Trophoblast cell (in vitro differentiated cells and primary cell): ENCODE measurements at regions not wholly inside any gene's neighbourhood (a gene's known extent, or its start where the extent isn't known, plus 50 kb on each side); places are given as distances from the start of the nearest gene placed in this dataset.

Experiments used
- DNase-seq, 2 donors: peaks; one replicate each; pipeline ENCODE4 v3.0.0-alpha.2; 2016
- H2AFZ ChIP-seq: 2 replicates; pipeline ENCODE4 v1.6.1; 2013; ENCODE audit warnings: low read length, moderate library complexity, mild to moderate bottlenecking; ENCODE audit not compliant: insufficient read depth, poor library complexity
- H2AK5ac ChIP-seq: 2 replicates; pipeline ENCODE4 v1.6.1; 2013; ENCODE audit warnings: mild to moderate bottlenecking, low read length
- H2BK120ac ChIP-seq: 2 replicates; pipeline ENCODE4 v1.6.1; 2013; ENCODE audit warnings: low read length, mild to moderate bottlenecking, moderate library complexity; ENCODE audit not compliant: insufficient read depth, poor library complexity
- H2BK12ac ChIP-seq: 2 replicates; pipeline ENCODE4 v1.6.1; 2013; ENCODE audit warnings: mild to moderate bottlenecking, low read length, moderate library complexity
- H2BK5ac ChIP-seq: 2 replicates; pipeline ENCODE4 v1.6.1; 2013; ENCODE audit warnings: low read length, low read depth, moderate library complexity, mild to moderate bottlenecking; ENCODE audit not compliant: poor library complexity
- H3K14ac ChIP-seq: 2 replicates; pipeline ENCODE4 v1.6.1; 2013; ENCODE audit warnings: mild to moderate bottlenecking, low read length
- H3K18ac ChIP-seq: 2 replicates; pipeline ENCODE4 v1.6.1; 2013; ENCODE audit warnings: mild to moderate bottlenecking, low read length
- H3K23ac ChIP-seq: 2 replicates; pipeline ENCODE4 v1.6.1; 2013; ENCODE audit warnings: low read length
- H3K27ac ChIP-seq: 2 replicates; pipeline ENCODE4 v1.5.1; 2013; ENCODE audit warnings: low read depth, mild to moderate bottlenecking, inconsistent platforms, low read length, moderate library complexity
- H3K27me3 ChIP-seq: 2 replicates; pipeline ENCODE4 v1.6.1; 2013; ENCODE audit warnings: inconsistent platforms, mild to moderate bottlenecking, low read length, moderate library complexity; ENCODE audit not compliant: insufficient read depth
- H3K36me3 ChIP-seq, 2 experiments: 1 replicate in 1 of 2; 2 replicates in 1 of 2; pipeline ENCODE4 v1.6.1; 2013; ENCODE audit warnings: low read length in 2 of 2, mild to moderate bottlenecking in 2 of 2, moderate library complexity in 1 of 2; ENCODE audit not compliant: insufficient read depth in 2 of 2, control insufficient read depth in 1 of 2
- H3K4ac ChIP-seq: 2 replicates; pipeline ENCODE4 v1.6.1; 2013; ENCODE audit warnings: low read depth, mild to moderate bottlenecking, low read length, moderate library complexity
- H3K4me1 ChIP-seq, 2 experiments: 1 replicate in 1 of 2; 2 replicates in 1 of 2; pipeline ENCODE4 v1.6.1; 2013; ENCODE audit warnings: low read length in 2 of 2, mild to moderate bottlenecking in 2 of 2, moderate library complexity in 1 of 2; ENCODE audit not compliant: insufficient read depth in 2 of 2, control insufficient read depth in 1 of 2
- H3K4me2 ChIP-seq: 2 replicates; pipeline ENCODE4 v1.6.1; 2013; ENCODE audit warnings: inconsistent platforms, mild to moderate bottlenecking, low read length, moderate library complexity
- H3K4me3 ChIP-seq: 2 replicates; pipeline ENCODE4 v1.5.1; 2013; ENCODE audit warnings: mild to moderate bottlenecking, low read depth, low read length, inconsistent platforms
- H3K79me1 ChIP-seq: one replicate; pipeline ENCODE4 v1.6.1; 2013; ENCODE audit warnings: low read length
- H3K79me2 ChIP-seq: 2 replicates; pipeline ENCODE4 v1.6.1; 2013; ENCODE audit warnings: low read length, mild to moderate bottlenecking; ENCODE audit not compliant: control insufficient read depth, insufficient read depth, poor library complexity
- H3K9ac ChIP-seq: 2 replicates; pipeline ENCODE4 v1.6.1; 2013; ENCODE audit warnings: mild to moderate bottlenecking, low read length
- H3K9me3 ChIP-seq: 2 replicates; pipeline ENCODE4 v1.6.1; 2013; ENCODE audit warnings: low read depth, mild to moderate bottlenecking, control low read depth, inconsistent platforms, low read length; ENCODE audit not compliant: insufficient read depth
- H4K12ac ChIP-seq: 2 replicates; pipeline ENCODE4 v1.6.1; 2013; ENCODE audit warnings: low read depth, mild to moderate bottlenecking, low read length, moderate library complexity
- H4K8ac ChIP-seq: 2 replicates; pipeline ENCODE4 v1.6.1; 2013; ENCODE audit warnings: low read depth, mild to moderate bottlenecking, low read length, moderate library complexity
- H4K91ac ChIP-seq: one replicate; pipeline ENCODE4 v1.6.1; 2013; ENCODE audit warnings: low read depth, mild to moderate bottlenecking, low read length, moderate library complexity
- WGBS: extraction: QIAGEN DNeasy Blood & Tissue Kit; methylation state at CpG from one replicate; pipeline ENCODE4 v1.1.7; 2013; ENCODE audit warnings: missing lambda C conversion rate; ENCODE audit not compliant: insufficient read length, insufficient coverage; ENCODE audit errors: extremely low coverage; 5-methylcytosine and 5-hydroxymethylcytosine counted together

GRCh38 chr5:25005431-25005830 lies 360.7 kb upstream of the CDH10 start:
- Histone ChIP-seq H4K91ac (no peak overlapping the region), H2AK5ac (no peak overlapping the region), H3K36me3 (no peaks in the 10 kb centered on the region), H4K12ac (no peak overlapping the region), H3K23ac (no peak overlapping the region), H3K79me1 (no peaks in the 10 kb centered on the region), H3K4me2 (no peak overlapping the region), H4K8ac (no peak overlapping the region), H3K4me1 (no peaks in the 10 kb centered on the region), H3K18ac (no peak overlapping the region), H2AFZ (no peak overlapping the region), H3K9me3 (no peaks in the 10 kb centered on the region), H2BK5ac (no peak overlapping the region), H3K9ac (no peak overlapping the region), H3K4me3 (no peak overlapping the region), H3K27me3 (no peaks in the 10 kb centered on the region), H2BK120ac (no peak overlapping the region), H3K27ac (no peak overlapping the region), H3K79me2 (no peaks in the 10 kb centered on the region), H3K4ac (no peak overlapping the region), H3K14ac (no peak overlapping the region), H2BK12ac (no peak overlapping the region)
- DNase-seq: no peak
- no CpG with 5 or more reads among the region's 3 CpGs for WGBS

GRCh38 chr5:25002371-25002770 lies 357.6 kb upstream of the CDH10 start:
- H4K91ac ChIP-seq: no peak overlapping the region
- H4K12ac ChIP-seq: no peak overlapping the region
- H3K18ac ChIP-seq: no peak overlapping the region
- H3K27me3 ChIP-seq: no peaks in the 10 kb centered on the region
- no peak overlapping the region for H4K8ac ChIP-seq
- no peak overlapping the region for H3K4me3 ChIP-seq
- H3K4ac ChIP-seq: no peak overlapping the region
- no peaks in the 10 kb centered on the region for H3K36me3 ChIP-seq
- H3K4me2 ChIP-seq: no peak overlapping the region
- H3K23ac ChIP-seq: no peak overlapping the region
- H2BK120ac ChIP-seq: no peak overlapping the region
- H3K79me2 ChIP-seq: no peaks in the 10 kb centered on the region
- H3K79me1 ChIP-seq: no peaks in the 10 kb centered on the region
- H3K14ac ChIP-seq: no peak overlapping the region
- H2BK12ac ChIP-seq: no peak overlapping the region
- no peaks in the 10 kb centered on the region for H3K9me3 ChIP-seq
- H2BK5ac ChIP-seq: no peak overlapping the region
- no peak for DNase-seq
- H3K4me1 ChIP-seq: no peaks in the 10 kb centered on the region
- H3K27ac ChIP-seq: no peak overlapping the region
- H3K9ac ChIP-seq: no peak overlapping the region
- no CpG with 5 or more reads among the region's 1 CpG for WGBS
- H2AK5ac ChIP-seq: no peak overlapping the region
- H2AFZ ChIP-seq: no peak overlapping the region

- H2AK5ac ChIP-seq: no peak overlapping the region
- no peaks in the 10 kb centered on the region for H3K79me2 ChIP-seq
- no peak overlapping the region for H2AFZ ChIP-seq
- no peaks in the 10 kb centered on the region for H3K36me3 ChIP-seq
- H3K4ac ChIP-seq: no peak overlapping the region
- H3K27me3 ChIP-seq: no peaks in the 10 kb centered on the region
- no peak overlapping the region for H3K9ac ChIP-seq
- H3K4me2 ChIP-seq: no peak overlapping the region
- no peaks in the 10 kb centered on the region for H3K79me1 ChIP-seq
- no peaks in the 10 kb centered on the region for H3K9me3 ChIP-seq
- no peak overlapping the region for H2BK12ac ChIP-seq
- no peaks in the 10 kb centered on the region for H3K4me1 ChIP-seq
- H4K91ac ChIP-seq: no peak overlapping the region
- H2BK120ac ChIP-seq: no peak overlapping the region
- H3K27ac ChIP-seq: no peak overlapping the region
- no peak overlapping the region for H3K18ac ChIP-seq
- H2BK5ac ChIP-seq: no peak overlapping the region
- H3K4me3 ChIP-seq: no peak overlapping the region
- no peak overlapping the region for H3K14ac ChIP-seq
- DNase-seq: no peak
- WGBS: no CpG with 5 or more reads among the region's 2 CpGs
- H4K8ac ChIP-seq: no peak overlapping the region
- H4K12ac ChIP-seq: no peak overlapping the region
- H3K23ac ChIP-seq: no peak overlapping the region
Measured at GRCh38 chr5:24999732-25000131, 355.0 kb upstream of the CDH10 start.

GRCh38 chr5:24998641-24999040 lies 353.9 kb upstream of the CDH10 start:
- Histone ChIP-seq H3K4ac (no peak overlapping the region), H3K79me1 (no peaks in the 10 kb centered on the region), H3K23ac (no peak overlapping the region), H2AK5ac (no peak overlapping the region), H3K4me2 (no peak overlapping the region), H3K4me3 (no peak overlapping the region), H3K18ac (no peak overlapping the region), H3K27ac (no peak overlapping the region), H2AFZ (no peak overlapping the region), H3K79me2 (no peaks in the 10 kb centered on the region), H4K8ac (no peak overlapping the region), H3K4me1 (no peaks in the 10 kb centered on the region), H3K9me3 (no peaks in the 10 kb centered on the region), H2BK12ac (no peak overlapping the region), H3K36me3 (no peaks in the 10 kb centered on the region), H4K12ac (no peak overlapping the region), H2BK120ac (no peak overlapping the region), H4K91ac (no peak overlapping the region), H2BK5ac (no peak overlapping the region), H3K14ac (no peak overlapping the region), H3K9ac (no peak overlapping the region), H3K27me3 (no peaks in the 10 kb centered on the region)
- DNase-seq: no peak
- no CpG with 5 or more reads among the region's 2 CpGs for WGBS
